ENCODE measurements at regions not wholly inside any gene's neighbourhood (a gene's known extent, or its start where the extent isn't known, plus 50 kb on each side); places are given as distances from the start of the nearest gene placed in this dataset.

GRCh38 chr1:4175566-4176405, 275.7 kb upstream of the C1orf174 start:
- Histone ChIP-seq H3K27ac (ENCODE audit: insufficient read depth, low read depth, low read length) (no peak overlapping the region), H3K9me3 (replicated peaks; ENCODE audit: control insufficient read depth, insufficient read depth, low read length) (peaks cover 7% of the 10 kb centered on the region), H3K4me3 (replicated peaks in 1 of 3; ENCODE audit: insufficient read depth in 1 of 3, low read depth in 1 of 3, low read length in 3 of 3) (no peak overlapping the region), H4K20me1 (replicated peaks; ENCODE audit: control insufficient read depth, extremely low read depth, insufficient read depth, low read length) (no peaks in the 10 kb centered on the region), H2AFZ (ENCODE audit: low read depth, low read length) (no peak overlapping the region), H3K4me1 (ENCODE audit: control insufficient read depth, extremely low read depth, insufficient read depth, low read length) (no peaks in the 10 kb centered on the region), H3K9ac (replicated peaks; ENCODE audit: extremely low read depth, insufficient read depth, low read length) (no peak overlapping the region), H3K36me3 (ENCODE audit: control insufficient read depth in 2 of 2, extremely low read depth in 1 of 2, insufficient read depth in 2 of 2, low read length in 2 of 2) (no peaks in the 10 kb centered on the region), H3K79me2 (ENCODE audit: control insufficient read depth, insufficient read depth, low read length) (no peaks in the 10 kb centered on the region), H3K9me1 (replicated peaks; ENCODE audit: control insufficient read depth, extremely low read depth, insufficient read depth, low read length) (no peaks in the 10 kb centered on the region), H3K4me2 (ENCODE audit: insufficient read depth, low read length) (no peak overlapping the region), H3K27me3 (ENCODE audit: control insufficient read depth in 2 of 2, insufficient read depth in 2 of 2, low read length in 2 of 2) (no peaks in the 10 kb centered on the region)
- FAIRE-seq: no peak
- intact Hi-C loops (cut with micrococcal nuclease) (no loop called here), dilution Hi-C loops (cut with MboI; ENCODE audit: extremely low pct_ligation_motif_present, low sequenced_read_pairs) (no loop called here)
- ChIA-PET POLR2A (no interaction called here), CTCF (no interaction called here)
- no TSS peak for BruUV-seq (replicated peaks)
- no peak for TF ChIP-seq POLR2A (IDR thresholded peaks at IDR 0.05; ENCODE audit: low read depth, low read length)
- TF ChIP-seq, protein P1, sequence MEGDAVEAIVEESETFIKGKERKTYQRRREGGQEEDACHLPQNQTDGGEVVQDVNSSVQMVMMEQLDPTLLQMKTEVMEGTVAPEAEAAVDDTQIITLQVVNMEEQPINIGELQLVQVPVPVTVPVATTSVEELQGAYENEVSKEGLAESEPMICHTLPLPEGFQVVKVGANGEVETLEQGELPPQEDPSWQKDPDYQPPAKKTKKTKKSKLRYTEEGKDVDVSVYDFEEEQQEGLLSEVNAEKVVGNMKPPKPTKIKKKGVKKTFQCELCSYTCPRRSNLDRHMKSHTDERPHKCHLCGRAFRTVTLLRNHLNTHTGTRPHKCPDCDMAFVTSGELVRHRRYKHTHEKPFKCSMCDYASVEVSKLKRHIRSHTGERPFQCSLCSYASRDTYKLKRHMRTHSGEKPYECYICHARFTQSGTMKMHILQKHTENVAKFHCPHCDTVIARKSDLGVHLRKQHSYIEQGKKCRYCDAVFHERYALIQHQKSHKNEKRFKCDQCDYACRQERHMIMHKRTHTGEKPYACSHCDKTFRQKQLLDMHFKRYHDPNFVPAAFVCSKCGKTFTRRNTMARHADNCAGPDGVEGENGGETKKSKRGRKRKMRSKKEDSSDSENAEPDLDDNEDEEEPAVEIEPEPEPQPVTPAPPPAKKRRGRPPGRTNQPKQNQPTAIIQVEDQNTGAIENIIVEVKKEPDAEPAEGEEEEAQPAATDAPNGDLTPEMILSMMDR (IDR thresholded peaks at IDR 0.05; ENCODE audit: extremely low read depth in 1 of 2, insufficient read depth in 1 of 2, low read depth in 1 of 2, low read length in 2 of 2): no peak
- TF ChIP-seq JUN (IDR thresholded peaks at IDR 0.05; ENCODE audit: borderline replicate concordance, insufficient read depth, insufficient read length, low read depth): no peak
- TF ChIP-seq FOS (IDR thresholded peaks at IDR 0.05; ENCODE audit: borderline replicate concordance, insufficient read depth, low read length): no peak
- TF ChIP-seq MYC (IDR thresholded peaks at IDR 0.05; ENCODE audit: low read depth, low read length): no peak
- TF ChIP-seq, protein P2, sequence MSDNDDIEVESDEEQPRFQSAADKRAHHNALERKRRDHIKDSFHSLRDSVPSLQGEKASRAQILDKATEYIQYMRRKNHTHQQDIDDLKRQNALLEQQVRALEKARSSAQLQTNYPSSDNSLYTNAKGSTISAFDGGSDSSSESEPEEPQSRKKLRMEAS (IDR thresholded peaks at IDR 0.05; ENCODE audit: insufficient read depth, insufficient read length): no peak
- TF ChIP-seq GATA2 (IDR thresholded peaks at IDR 0.05; ENCODE audit: insufficient read depth, insufficient read length, low read depth, low read length): no peak
- TF ChIP-seq EZH2 (IDR thresholded peaks at IDR 0.05; ENCODE audit: borderline replicate concordance, low read depth, low read length, severe bottlenecking): no peak
- no peak for TF ChIP-seq POLR2AphosphoS5 (IDR thresholded peaks at IDR 0.05; ENCODE audit: insufficient read depth, low read depth, low read length)
- no peak for DNase-seq (ENCODE audit: low read depth, low spot score)
